Activated T-helper 2 cell treated with anti-CD3 and anti-CD28 coated beads, Interferon-gamma antibody, Interleukin-2, Interleukin-4, amounts not matched to agents 10 μg/mL and 5 μg/mL and 100 μg/mL, durations not matched to agents 14 hours and 24 hours and 36 hours (primary cell): ENCODE measurements at regions not wholly inside any gene's neighbourhood (a gene's known extent, or its start where the extent isn't known, plus 50 kb on each side); places are given as distances from the start of the nearest gene placed in this dataset.

Source experiments
- DNase-seq: peaks from one replicate; pipeline ENCODE4 v3.0.0; 2021; ENCODE audit warnings: low spot score
- H3K27ac Mint-ChIP-seq: one replicate; pipeline ENCODE4 v1.8.0; 2021; ENCODE audit warnings: mixed read lengths
- H3K27me3 Mint-ChIP-seq: one replicate; pipeline ENCODE4 v1.8.0; 2021; ENCODE audit warnings: low read depth, mixed read lengths
- H3K36me3 Mint-ChIP-seq: one replicate; pipeline ENCODE4 v1.8.0; 2021; ENCODE audit warnings: low read depth, mixed read lengths
- H3K4me1 Mint-ChIP-seq: one replicate; pipeline ENCODE4 v1.8.0; 2021; ENCODE audit warnings: low read depth, mixed read lengths
- H3K4me3 Mint-ChIP-seq: one replicate; pipeline ENCODE4 v1.8.0; 2021; ENCODE audit warnings: low read depth, mild to moderate bottlenecking, moderate library complexity, mixed read lengths
- H3K9me3 Mint-ChIP-seq: one replicate; pipeline ENCODE4 v1.8.0; 2021; ENCODE audit warnings: mixed read lengths
- intact Hi-C: fragments of 100-400 bp; cut with micrococcal nuclease; formaldehyde crosslinking; loops from one replicate; pipeline ENCODE4 v1.15.1; 2023

- no peak for DNase-seq
- no peaks in the 10 kb centered on the region for H3K4me1 Mint-ChIP-seq
- no peaks in the 10 kb centered on the region for H3K36me3 Mint-ChIP-seq
- no peaks in the 10 kb centered on the region for H3K27me3 Mint-ChIP-seq
- H3K9me3 Mint-ChIP-seq: no peaks in the 10 kb centered on the region
- H3K4me3 Mint-ChIP-seq: no peak overlapping the region
- H3K27ac Mint-ChIP-seq: no peak overlapping the region
- intact Hi-C loops: no loop called here
Measured at GRCh38 chr4:170591076-170591475, 501.3 kb upstream of the AADAT start.

GRCh38 chr4:170589597-170590191 is 499.9 kb upstream of the AADAT start:
- intact Hi-C loops: no loop called here
- Mint-ChIP-seq H3K4me3 (no peak overlapping the region), H3K9me3 (no peaks in the 10 kb centered on the region), H3K27me3 (no peaks in the 10 kb centered on the region), H3K4me1 (no peaks in the 10 kb centered on the region), H3K27ac (no peak overlapping the region), H3K36me3 (no peaks in the 10 kb centered on the region)
- no peak for DNase-seq

- no peak for DNase-seq
- Mint-ChIP-seq H3K4me1 (no peaks in the 10 kb centered on the region), H3K36me3 (no peaks in the 10 kb centered on the region), H3K4me3 (no peak overlapping the region), H3K9me3 (peaks cover 14% of the 10 kb centered on the region), H3K27me3 (no peaks in the 10 kb centered on the region), H3K27ac (no peak overlapping the region)
- intact Hi-C loops: no loop called here
Measured at GRCh38 chr4:170581969-170582368, 492.2 kb upstream of the AADAT start.

GRCh38 chr4:170581322-170581721 is 491.6 kb upstream of the AADAT start:
- Mint-ChIP-seq H3K27ac (no peak overlapping the region), H3K4me1 (no peaks in the 10 kb centered on the region), H3K36me3 (no peaks in the 10 kb centered on the region), H3K9me3 (peaks cover 14% of the 10 kb centered on the region), H3K4me3 (no peak overlapping the region), H3K27me3 (no peaks in the 10 kb centered on the region)
- intact Hi-C loops: no loop called here
- no peak for DNase-seq

DNA sequence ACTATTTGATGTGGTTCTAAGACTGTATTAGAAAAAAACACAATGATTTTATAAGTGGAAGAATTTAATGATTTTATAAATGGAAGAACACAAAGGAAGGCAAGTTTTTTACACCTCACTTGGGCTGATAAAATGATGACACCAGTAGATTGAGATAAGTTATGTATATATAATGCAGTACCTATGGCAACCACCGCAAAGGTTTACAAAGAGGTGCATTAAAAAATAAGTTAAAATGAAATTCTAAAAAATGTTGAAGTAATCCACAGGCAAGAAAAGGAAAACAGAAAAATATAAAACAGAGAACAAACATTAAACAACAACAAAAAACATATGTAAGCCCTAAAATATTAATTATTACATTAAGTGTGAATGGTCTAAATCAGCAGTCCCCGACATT is 490.9 kb upstream of the AADAT start:
- Mint-ChIP-seq H3K4me3 (no peak overlapping the region), H3K27me3 (no peaks in the 10 kb centered on the region), H3K27ac (no peak overlapping the region), H3K9me3 (peaks cover 14% of the 10 kb centered on the region), H3K36me3 (no peaks in the 10 kb centered on the region), H3K4me1 (no peaks in the 10 kb centered on the region)
- DNase-seq: no peak
- intact Hi-C loops: no loop called here

GRCh38 chr4:170538821-170539473 is 449.2 kb upstream of the AADAT start:
- H3K36me3 Mint-ChIP-seq: no peaks in the 10 kb centered on the region
- H3K4me3 Mint-ChIP-seq: no peak overlapping the region
- no peaks in the 10 kb centered on the region for H3K27me3 Mint-ChIP-seq
- no peak for DNase-seq
- no peaks in the 10 kb centered on the region for H3K4me1 Mint-ChIP-seq
- no peak overlapping the region for H3K27ac Mint-ChIP-seq
- peaks cover 16% of the 10 kb centered on the region for H3K9me3 Mint-ChIP-seq
- intact Hi-C loops: no loop called here

DNA sequence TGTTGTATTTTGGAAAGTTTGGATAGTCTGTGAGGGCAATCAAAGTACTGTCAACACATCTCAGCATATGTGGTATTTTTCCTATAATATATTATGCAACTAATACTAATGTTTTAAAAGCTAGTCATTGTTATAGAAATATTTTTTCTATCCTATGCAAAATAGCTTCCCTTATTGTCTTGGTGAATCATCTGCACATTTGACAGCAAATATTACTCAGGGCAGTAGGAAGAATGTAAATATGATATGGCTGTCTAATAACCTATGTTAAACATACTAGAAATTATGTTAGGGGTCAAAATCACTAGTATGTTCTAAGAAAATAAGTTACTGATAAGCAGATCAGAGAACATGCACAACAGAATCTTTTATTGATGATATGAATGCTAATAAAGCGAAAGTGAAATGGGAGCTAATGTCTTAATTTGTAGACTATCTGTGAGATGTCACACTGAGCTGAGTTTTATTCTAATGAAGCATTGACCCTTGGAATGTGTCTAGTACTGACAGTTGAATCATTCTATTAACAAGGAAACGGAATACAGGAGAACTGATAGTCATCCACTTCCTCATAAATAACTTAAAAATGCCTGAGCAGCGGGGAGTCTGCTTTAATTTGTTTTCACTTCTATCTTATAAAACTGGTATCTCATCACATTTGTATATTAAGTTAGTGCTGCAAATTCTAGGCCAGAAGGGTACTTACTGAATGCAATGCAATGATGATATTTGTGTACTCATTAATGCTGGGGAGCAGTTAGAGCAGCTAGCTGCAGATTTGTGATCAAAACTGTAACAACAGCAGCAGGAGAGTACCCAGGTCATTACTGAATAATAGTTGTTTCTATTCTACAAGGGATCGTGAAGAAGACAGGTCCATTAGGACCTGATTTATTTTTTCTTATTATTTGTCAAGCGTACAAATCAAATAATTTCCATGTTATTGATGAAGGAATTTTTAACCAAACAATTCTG is 440.3 kb upstream of the AADAT start:
- H3K4me1 Mint-ChIP-seq: no peaks in the 10 kb centered on the region
- H3K9me3 Mint-ChIP-seq: no peaks in the 10 kb centered on the region
- no peak for DNase-seq
- H3K27me3 Mint-ChIP-seq: no peaks in the 10 kb centered on the region
- H3K4me3 Mint-ChIP-seq: no peak overlapping the region
- H3K27ac Mint-ChIP-seq: no peak overlapping the region
- intact Hi-C loops: no loop called here
- no peaks in the 10 kb centered on the region for H3K36me3 Mint-ChIP-seq

DNA sequence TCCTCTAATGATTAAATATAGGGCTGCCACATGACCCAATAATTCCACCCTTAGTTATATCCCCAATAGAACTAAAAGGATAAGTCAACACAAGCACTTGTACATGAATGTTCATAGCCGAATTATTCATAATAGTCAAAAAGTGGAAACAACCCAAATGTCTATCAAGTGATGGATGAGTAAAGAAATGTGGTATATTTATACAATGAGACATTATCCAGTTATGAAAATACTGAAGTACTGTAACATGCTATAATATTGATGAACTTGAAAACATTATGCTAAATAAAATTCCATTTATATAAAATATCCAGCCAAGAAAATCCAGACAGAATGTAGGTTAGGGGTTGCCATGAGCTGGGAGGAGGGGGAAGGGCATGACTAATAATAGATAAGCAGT is 436.7 kb upstream of the AADAT start:
- H3K36me3 Mint-ChIP-seq: no peaks in the 10 kb centered on the region
- H3K9me3 Mint-ChIP-seq: no peaks in the 10 kb centered on the region
- no peak overlapping the region for H3K27ac Mint-ChIP-seq
- no peaks in the 10 kb centered on the region for H3K27me3 Mint-ChIP-seq
- intact Hi-C loops: no loop called here
- DNase-seq: no peak
- no peak overlapping the region for H3K4me3 Mint-ChIP-seq
- no peaks in the 10 kb centered on the region for H3K4me1 Mint-ChIP-seq

DNA sequence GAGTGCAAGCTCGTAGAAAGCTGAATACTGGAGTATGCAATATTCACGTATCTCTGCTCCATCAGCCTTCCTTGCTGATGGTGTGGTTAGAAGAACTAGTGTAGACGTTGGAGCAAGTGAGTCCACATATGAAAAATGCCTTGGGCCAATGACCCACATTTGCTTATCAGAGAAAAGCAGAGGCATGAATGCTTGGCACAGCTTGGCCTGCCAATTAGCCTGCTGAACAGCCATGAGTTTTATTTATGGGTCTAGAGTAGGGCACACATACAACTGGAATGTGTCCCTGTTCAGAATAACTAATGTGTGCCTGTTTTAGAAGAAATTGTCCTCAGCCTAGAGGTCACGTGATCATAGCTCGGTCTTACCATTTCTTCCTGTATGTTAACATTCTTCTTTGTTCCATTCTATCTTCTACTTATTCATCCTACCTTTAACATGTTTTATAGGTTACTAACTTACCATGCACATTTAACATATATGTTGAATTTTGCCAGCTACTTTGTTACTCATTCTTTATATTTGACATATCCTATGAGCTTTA is 432.7 kb upstream of the AADAT start:
- Mint-ChIP-seq H3K27me3 (no peaks in the 10 kb centered on the region), H3K4me1 (no peaks in the 10 kb centered on the region), H3K4me3 (no peak overlapping the region), H3K9me3 (peaks cover 6% of the 10 kb centered on the region), H3K27ac (no peak overlapping the region), H3K36me3 (no peaks in the 10 kb centered on the region)
- intact Hi-C loops: no loop called here
- no peak for DNase-seq

DNA sequence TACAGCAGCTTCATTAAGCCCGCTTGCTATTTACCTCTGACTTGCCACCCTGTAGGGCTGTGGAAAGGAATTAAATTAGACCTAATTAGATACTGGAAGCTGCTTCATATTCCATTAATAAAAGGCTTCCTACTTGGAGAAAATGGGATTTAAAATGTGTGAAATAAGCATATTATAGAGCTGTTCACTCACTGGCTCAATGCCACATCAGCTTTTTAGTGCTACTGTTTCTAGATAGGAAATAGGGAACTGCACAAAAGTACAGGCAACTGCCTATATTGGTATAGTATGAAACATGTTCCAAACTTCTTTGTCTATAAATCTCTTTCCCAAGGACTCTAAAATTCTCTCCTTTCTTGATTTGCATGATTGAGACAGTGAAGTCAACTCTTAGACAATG is 407.9 kb upstream of the AADAT start:
- no peak for DNase-seq
- Mint-ChIP-seq H3K4me1 (no peaks in the 10 kb centered on the region), H3K9me3 (no peaks in the 10 kb centered on the region), H3K27me3 (no peaks in the 10 kb centered on the region), H3K36me3 (no peaks in the 10 kb centered on the region), H3K4me3 (peak overlapping the region; percentile 68), H3K27ac (no peak overlapping the region)
- intact Hi-C loops: no loop called here

- DNase-seq: no peak
Measured at GRCh38 chr4:170497112-170497511, 407.4 kb upstream of the AADAT start.

GRCh38 chr4:170491981-170492380 is 402.2 kb upstream of the AADAT start:
- Mint-ChIP-seq H3K4me1 (no peaks in the 10 kb centered on the region), H3K27me3 (no peaks in the 10 kb centered on the region), H3K4me3 (no peak overlapping the region), H3K9me3 (no peaks in the 10 kb centered on the region), H3K27ac (no peak overlapping the region), H3K36me3 (no peaks in the 10 kb centered on the region)
- intact Hi-C loops: no loop called here
- no peak for DNase-seq

More at GRCh38 chr4:170497112-170497511, 407.4 kb upstream of the AADAT start:
- no peaks in the 10 kb centered on the region for H3K4me1 Mint-ChIP-seq
- H3K9me3 Mint-ChIP-seq: no peaks in the 10 kb centered on the region
- H3K4me3 Mint-ChIP-seq: peak overlapping the region; percentile 68
- intact Hi-C loops: no loop called here
- H3K27ac Mint-ChIP-seq: no peak overlapping the region
- no peaks in the 10 kb centered on the region for H3K27me3 Mint-ChIP-seq
- H3K36me3 Mint-ChIP-seq: no peaks in the 10 kb centered on the region

DNA sequence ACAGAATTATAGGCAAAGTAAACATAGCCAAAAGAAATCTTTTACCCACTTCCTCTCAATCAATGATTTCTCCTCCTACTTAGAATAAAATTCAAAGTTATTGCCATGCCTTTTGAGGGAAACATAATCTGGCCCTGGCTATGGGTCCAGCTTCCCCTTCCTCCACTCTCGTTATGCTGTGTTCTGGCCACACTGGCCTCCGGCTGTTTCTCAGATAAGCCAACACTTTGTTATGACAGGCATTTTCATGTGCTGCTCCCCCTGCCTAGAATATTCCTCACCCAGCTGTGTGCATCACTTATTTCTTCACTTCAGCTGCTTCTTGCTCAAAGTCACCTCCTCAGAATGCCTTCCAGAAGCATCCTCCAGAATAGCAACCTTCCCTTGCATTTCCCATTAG is 386.6 kb upstream of the AADAT start:
- intact Hi-C loops: no loop called here
- Mint-ChIP-seq H3K9me3 (peaks cover 5% of the 10 kb centered on the region), H3K4me3 (no peak overlapping the region), H3K27me3 (no peaks in the 10 kb centered on the region), H3K36me3 (no peaks in the 10 kb centered on the region), H3K27ac (no peak overlapping the region), H3K4me1 (no peaks in the 10 kb centered on the region)
- DNase-seq: no peak
